Activated T-cell treated with anti-CD3 and anti-CD28 coated beads, Interleukin-2, amount 50 U/mL, for 24 hours (primary cell): ENCODE measurements at regions not wholly inside any gene's neighbourhood (a gene's known extent, or its start where the extent isn't known, plus 50 kb on each side); places are given as distances from the start of the nearest gene placed in this dataset.

Source experiments
- DNase-seq: peaks from one replicate; pipeline ENCODE4 v3.0.0-alpha.2; 2020
- H3K27ac Mint-ChIP-seq: 2 replicates; pipeline ENCODE4 v1.8.0; 2020; ENCODE audit warnings: mild to moderate bottlenecking, mixed read lengths
- H3K27me3 Mint-ChIP-seq: 2 replicates; pipeline ENCODE4 v1.8.0; 2020; ENCODE audit warnings: mixed read lengths
- H3K36me3 Mint-ChIP-seq: 2 replicates; pipeline ENCODE4 v1.8.0; 2020; ENCODE audit warnings: low read depth, mixed read lengths
- H3K4me1 Mint-ChIP-seq: 2 replicates; pipeline ENCODE4 v1.8.0; 2020; ENCODE audit warnings: low read depth, mixed read lengths
- H3K4me3 Mint-ChIP-seq: 2 replicates; pipeline ENCODE4 v1.8.0; 2020; ENCODE audit warnings: mild to moderate bottlenecking, moderate library complexity, mixed read lengths
- H3K9me3 Mint-ChIP-seq: 2 replicates; pipeline ENCODE4 v1.8.0; 2020; ENCODE audit warnings: mixed read lengths

DNA sequence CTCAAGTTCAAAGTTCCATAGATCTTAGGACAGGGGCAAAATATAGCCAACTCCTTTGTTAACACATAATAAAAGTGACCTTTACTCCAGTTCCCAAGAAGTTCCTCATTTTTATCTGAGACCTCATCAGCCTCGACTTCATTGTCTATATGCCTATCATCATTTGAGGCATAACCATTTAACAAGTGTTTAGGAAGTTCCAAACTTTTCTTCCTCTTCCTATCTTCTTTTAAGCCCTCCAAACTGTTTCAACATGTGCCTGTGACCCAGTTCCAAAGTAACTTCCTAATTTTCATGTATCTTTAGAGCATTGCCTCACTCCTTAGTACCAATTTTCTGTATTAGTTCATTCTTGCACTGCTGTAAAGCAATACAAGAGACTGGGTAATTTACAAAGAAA lies 569.1 kb downstream of the ANKRD7 start:
- Mint-ChIP-seq H3K27me3 (no peaks in the 10 kb centered on the region), H3K4me1 (no peaks in the 10 kb centered on the region), H3K36me3 (no peaks in the 10 kb centered on the region), H3K27ac (no peak overlapping the region), H3K4me3 (no peak overlapping the region), H3K9me3 (no peaks in the 10 kb centered on the region)
- no peak for DNase-seq

GRCh38 chr7:118794419-118794818 lies 569.9 kb downstream of the ANKRD7 start:
- Mint-ChIP-seq H3K4me3 (no peak overlapping the region), H3K9me3 (no peaks in the 10 kb centered on the region), H3K4me1 (no peaks in the 10 kb centered on the region), H3K27ac (no peak overlapping the region), H3K27me3 (no peaks in the 10 kb centered on the region), H3K36me3 (no peaks in the 10 kb centered on the region)
- no peak for DNase-seq

GRCh38 chr7:118801366-118801765 lies 576.9 kb downstream of the ANKRD7 start:
- H3K27me3 Mint-ChIP-seq: no peaks in the 10 kb centered on the region
- H3K4me1 Mint-ChIP-seq: no peaks in the 10 kb centered on the region
- DNase-seq: no peak
- no peaks in the 10 kb centered on the region for H3K36me3 Mint-ChIP-seq
- H3K9me3 Mint-ChIP-seq: peaks cover 9% of the 10 kb centered on the region
- no peak overlapping the region for H3K4me3 Mint-ChIP-seq
- H3K27ac Mint-ChIP-seq: no peak overlapping the region

DNA sequence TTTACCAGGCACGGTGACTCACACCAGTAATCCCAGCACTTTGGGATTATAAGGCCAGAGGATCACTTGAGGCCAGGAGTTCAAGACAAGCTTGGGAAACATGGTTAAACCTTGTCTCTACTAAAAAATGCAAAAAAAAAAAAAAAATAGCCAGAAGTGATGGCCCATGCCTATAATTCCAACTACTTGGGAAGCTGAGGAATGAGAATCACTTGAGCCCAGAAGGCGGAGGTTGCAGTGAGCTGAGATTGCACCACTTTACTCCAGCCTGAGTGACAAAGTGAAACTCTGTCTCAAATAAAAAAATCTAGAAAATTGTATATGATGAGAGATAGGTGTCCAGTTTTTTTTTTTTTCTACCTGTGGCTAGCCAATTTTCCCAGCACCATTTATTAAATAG lies 578.2 kb downstream of the ANKRD7 start:
- Mint-ChIP-seq H3K27me3 (no peaks in the 10 kb centered on the region), H3K4me3 (no peak overlapping the region), H3K36me3 (no peaks in the 10 kb centered on the region), H3K4me1 (no peaks in the 10 kb centered on the region), H3K27ac (no peak overlapping the region), H3K9me3 (peaks cover 9% of the 10 kb centered on the region)
- no peak for DNase-seq

GRCh38 chr7:118826246-118826645 lies 601.7 kb downstream of the ANKRD7 start:
- Mint-ChIP-seq H3K9me3 (peaks cover 13% of the 10 kb centered on the region), H3K27me3 (no peaks in the 10 kb centered on the region), H3K4me1 (no peaks in the 10 kb centered on the region), H3K27ac (no peak overlapping the region), H3K4me3 (no peak overlapping the region), H3K36me3 (no peaks in the 10 kb centered on the region)
- no peak for DNase-seq

GRCh38 chr7:118836933-118837332 lies 612.4 kb downstream of the ANKRD7 start:
- Mint-ChIP-seq H3K9me3 (peaks cover 7% of the 10 kb centered on the region), H3K27ac (no peak overlapping the region), H3K27me3 (no peaks in the 10 kb centered on the region), H3K4me1 (no peaks in the 10 kb centered on the region), H3K4me3 (no peak overlapping the region), H3K36me3 (no peaks in the 10 kb centered on the region)
- DNase-seq: no peak

- no peaks in the 10 kb centered on the region for H3K36me3 Mint-ChIP-seq
- H3K27me3 Mint-ChIP-seq: no peaks in the 10 kb centered on the region
- H3K4me3 Mint-ChIP-seq: no peak overlapping the region
Observed at GRCh38 chr7:118839515-118839914, 615.0 kb downstream of the ANKRD7 start.

DNA sequence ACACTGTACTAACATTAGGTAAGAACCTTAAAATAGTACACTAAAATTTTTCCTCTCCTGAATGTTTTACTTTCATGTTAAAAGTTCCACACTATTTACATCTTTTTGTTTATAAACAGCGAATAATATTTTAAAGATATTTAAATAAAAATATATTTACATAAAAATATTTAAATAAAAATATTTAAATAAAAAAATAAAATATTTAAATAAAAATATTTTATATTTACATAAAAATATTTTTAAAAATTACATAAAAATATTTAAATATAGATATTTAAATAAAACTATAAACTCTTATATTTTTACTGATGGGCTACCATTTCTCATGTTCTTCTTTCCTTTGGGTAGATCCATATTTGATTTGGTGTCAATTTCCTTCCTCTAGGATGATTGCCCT lies 619.0 kb downstream of the ANKRD7 start:
- no peak for DNase-seq
- no peaks in the 10 kb centered on the region for H3K27me3 Mint-ChIP-seq
- no peaks in the 10 kb centered on the region for H3K36me3 Mint-ChIP-seq
- H3K4me1 Mint-ChIP-seq: no peaks in the 10 kb centered on the region
- H3K9me3 Mint-ChIP-seq: peaks cover 6% of the 10 kb centered on the region
- H3K4me3 Mint-ChIP-seq: no peak overlapping the region
- no peak overlapping the region for H3K27ac Mint-ChIP-seq

More at GRCh38 chr7:118839515-118839914, 615.0 kb downstream of the ANKRD7 start:
- Mint-ChIP-seq H3K4me1 (no peaks in the 10 kb centered on the region), H3K9me3 (peaks cover 8% of the 10 kb centered on the region), H3K27ac (no peak overlapping the region)
- no peak for DNase-seq

DNA sequence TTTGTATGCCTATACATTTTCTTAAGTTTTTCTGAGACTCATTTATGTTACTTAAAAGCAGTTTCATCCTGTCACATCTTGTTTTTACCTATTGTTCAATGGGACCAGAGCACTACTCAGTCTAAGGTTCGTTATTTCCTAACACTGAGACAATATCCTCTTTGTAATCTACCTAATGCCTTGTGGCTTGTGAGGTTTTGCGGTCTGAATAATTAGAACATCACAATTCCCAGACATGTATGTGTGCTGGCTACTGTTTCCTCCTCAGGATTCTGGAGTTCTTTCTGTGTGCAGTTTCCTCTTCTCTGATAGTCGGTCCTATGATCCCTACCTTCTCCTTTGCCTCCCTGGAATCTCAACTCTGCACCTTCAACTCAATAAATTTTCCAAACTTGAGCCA lies 620.2 kb downstream of the ANKRD7 start:
- no peaks in the 10 kb centered on the region for H3K36me3 Mint-ChIP-seq
- no peaks in the 10 kb centered on the region for H3K27me3 Mint-ChIP-seq
- H3K9me3 Mint-ChIP-seq: peaks cover 6% of the 10 kb centered on the region
- no peak for DNase-seq
- no peak overlapping the region for H3K4me3 Mint-ChIP-seq
- no peaks in the 10 kb centered on the region for H3K4me1 Mint-ChIP-seq
- H3K27ac Mint-ChIP-seq: no peak overlapping the region

DNA sequence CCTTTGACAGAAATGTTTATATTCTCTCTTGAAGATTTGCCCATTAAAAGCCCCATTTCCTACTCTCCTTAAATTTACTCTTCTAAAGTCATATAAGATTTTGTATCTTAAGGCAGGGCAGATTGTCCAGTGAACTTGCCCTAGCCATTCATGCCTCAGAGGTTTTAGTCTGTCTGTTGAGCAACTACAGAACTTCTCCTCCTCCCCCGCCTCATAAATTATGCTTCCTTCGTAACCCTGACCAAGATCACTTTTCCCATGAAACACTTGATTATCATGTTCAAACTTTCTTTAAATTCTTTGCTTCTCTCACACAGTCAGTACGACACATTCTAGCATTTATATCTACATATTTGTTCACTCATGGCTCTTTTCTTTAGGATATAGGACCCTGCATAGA lies 621.3 kb downstream of the ANKRD7 start:
- Mint-ChIP-seq H3K4me3 (no peak overlapping the region), H3K27me3 (no peaks in the 10 kb centered on the region), H3K36me3 (no peaks in the 10 kb centered on the region), H3K27ac (no peak overlapping the region), H3K9me3 (peaks cover 2% of the 10 kb centered on the region), H3K4me1 (no peaks in the 10 kb centered on the region)
- DNase-seq: no peak

GRCh38 chr7:118846977-118847376 lies 622.5 kb downstream of the ANKRD7 start:
- Mint-ChIP-seq H3K27me3 (no peaks in the 10 kb centered on the region), H3K4me1 (no peaks in the 10 kb centered on the region), H3K36me3 (no peaks in the 10 kb centered on the region), H3K9me3 (peaks cover 2% of the 10 kb centered on the region), H3K4me3 (no peak overlapping the region), H3K27ac (no peak overlapping the region)
- DNase-seq: no peak

GRCh38 chr7:118855290-118855689 lies 630.8 kb downstream of the ANKRD7 start:
- Mint-ChIP-seq H3K27ac (no peak overlapping the region), H3K9me3 (peaks cover 7% of the 10 kb centered on the region), H3K27me3 (no peaks in the 10 kb centered on the region), H3K4me1 (no peaks in the 10 kb centered on the region), H3K4me3 (no peak overlapping the region), H3K36me3 (no peaks in the 10 kb centered on the region)
- DNase-seq: no peak

DNA sequence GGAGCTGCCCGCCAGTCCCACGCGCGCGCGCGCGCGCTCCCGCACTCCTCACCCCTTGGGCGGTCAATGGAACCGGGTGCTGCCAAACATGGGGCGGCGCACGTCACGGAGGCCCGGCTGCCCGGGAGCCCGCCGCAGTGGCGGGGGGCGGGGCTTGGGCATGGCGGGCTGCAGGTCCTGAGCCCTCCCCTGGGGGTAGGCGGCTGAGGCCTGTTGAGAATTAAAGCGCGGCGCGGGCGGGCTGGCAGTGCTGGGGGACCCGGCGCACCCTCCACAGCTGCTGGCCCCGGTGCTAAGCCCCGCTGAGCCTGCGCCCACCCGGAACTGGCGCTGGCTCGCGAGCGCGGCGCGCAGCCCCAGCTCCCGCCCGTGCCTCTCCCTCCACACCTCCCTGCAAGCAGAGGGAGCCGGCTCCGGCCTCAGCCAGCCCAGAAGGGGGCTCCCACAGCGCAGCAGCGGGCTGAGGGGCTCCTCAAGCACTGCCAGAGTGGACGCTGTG lies 634.2 kb downstream of the ANKRD7 start:
- H3K27me3 Mint-ChIP-seq: no peaks in the 10 kb centered on the region
- H3K4me3 Mint-ChIP-seq: no peak overlapping the region

GRCh38 chr7:118861581-118861980 lies 637.1 kb downstream of the ANKRD7 start:
- no peaks in the 10 kb centered on the region for H3K4me1 Mint-ChIP-seq
- no peak overlapping the region for H3K27ac Mint-ChIP-seq
- H3K36me3 Mint-ChIP-seq: no peaks in the 10 kb centered on the region
- H3K9me3 Mint-ChIP-seq: peaks cover 7% of the 10 kb centered on the region
- H3K4me3 Mint-ChIP-seq: no peak overlapping the region
- H3K27me3 Mint-ChIP-seq: no peaks in the 10 kb centered on the region
- DNase-seq: no peak

More for the DNA sequence above, 634.2 kb downstream of the ANKRD7 start:
- H3K9me3 Mint-ChIP-seq: peaks cover 7% of the 10 kb centered on the region
- no peaks in the 10 kb centered on the region for H3K36me3 Mint-ChIP-seq
- DNase-seq: no peak
- no peak overlapping the region for H3K27ac Mint-ChIP-seq
- no peaks in the 10 kb centered on the region for H3K4me1 Mint-ChIP-seq

- no peaks in the 10 kb centered on the region for H3K36me3 Mint-ChIP-seq
- no peak overlapping the region for H3K27ac Mint-ChIP-seq
- H3K9me3 Mint-ChIP-seq: peaks cover 5% of the 10 kb centered on the region
- no peaks in the 10 kb centered on the region for H3K27me3 Mint-ChIP-seq
- no peak overlapping the region for H3K4me3 Mint-ChIP-seq
- H3K4me1 Mint-ChIP-seq: no peaks in the 10 kb centered on the region
- no peak for DNase-seq
Observed at GRCh38 chr7:118862740-118863139, 638.2 kb downstream of the ANKRD7 start.

DNA sequence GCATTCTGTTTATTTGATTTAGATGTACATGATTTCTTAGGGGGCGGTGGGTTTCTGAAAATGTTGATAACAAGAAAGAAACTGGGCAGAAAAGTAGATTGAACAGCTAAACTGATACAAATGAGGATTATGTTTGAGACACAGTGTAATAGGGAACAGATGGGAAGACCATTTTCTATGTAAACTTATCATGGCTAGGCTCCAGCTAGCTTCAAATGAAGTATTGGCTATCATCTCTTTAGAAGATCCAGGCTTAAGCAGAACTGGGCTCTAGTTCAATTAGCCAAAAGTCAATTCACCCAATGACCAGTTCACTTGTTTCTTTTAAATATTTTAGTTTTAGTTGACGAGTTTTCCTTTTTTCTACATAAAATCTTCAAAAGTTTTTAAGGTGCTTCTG lies 639.5 kb downstream of the ANKRD7 start:
- Mint-ChIP-seq H3K36me3 (no peaks in the 10 kb centered on the region), H3K9me3 (peaks cover 2% of the 10 kb centered on the region), H3K27me3 (no peaks in the 10 kb centered on the region), H3K4me3 (no peak overlapping the region), H3K27ac (no peak overlapping the region), H3K4me1 (no peaks in the 10 kb centered on the region)
- no peak for DNase-seq
